DND-41 (cell line): ENCODE measurements at regions not wholly inside any gene's neighbourhood (a gene's known extent, or its start where the extent isn't known, plus 50 kb on each side); places are given as distances from the start of the nearest gene placed in this dataset.

ENCODE experiments used
- ATAC-seq: fragments of 200-7000 bp; cut with Tn5 transposase; 3 replicates; pipeline ENCODE4 v1.9.1; 2021; ENCODE audit warnings: low read depth; ENCODE audit not compliant: insufficient read depth
- DNase-seq: peaks from one replicate; pipeline ENCODE4 v3.0.0-alpha.2; 2020
- H2AFZ ChIP-seq: 2 replicates; pipeline ENCODE4 v1.6.0; 2012; ENCODE audit warnings: low read depth, low read length
- H3K27ac ChIP-seq: 2 replicates; pipeline ENCODE4 v1.5.1; 2012; ENCODE audit warnings: low read length, inconsistent platforms
- H3K27me3 ChIP-seq: fragments of 200-600 bp; sonication (generic); 2 replicates; pipeline ENCODE4 v1.6.0; 2012; ENCODE audit warnings: low read length, mild to moderate bottlenecking, inconsistent platforms; ENCODE audit not compliant: insufficient read depth, poor library complexity
- H3K36me3 ChIP-seq: 2 replicates; pipeline ENCODE4 v1.5.1; 2012; ENCODE audit warnings: low read length, inconsistent platforms; ENCODE audit not compliant: insufficient read depth
- H3K4me1 ChIP-seq: 2 replicates; pipeline ENCODE4 v1.5.1; 2012; ENCODE audit warnings: mild to moderate bottlenecking, low read length; ENCODE audit not compliant: insufficient read depth
- H3K4me2 ChIP-seq: 2 replicates; pipeline ENCODE4 v1.6.0; 2012; ENCODE audit warnings: mild to moderate bottlenecking, moderate library complexity, low read length, inconsistent platforms; ENCODE audit not compliant: insufficient read depth
- H3K4me3 ChIP-seq, 2 experiments: fragments of 200-600 bp in 1 of 2; shearing (Covaris generic) in 1 of 2; 2 replicates each; pipeline ENCODE4 v1.5.1; 2012 to 2016; ENCODE audit warnings: inconsistent platforms in 2 of 2, low read length in 2 of 2, mild to moderate bottlenecking in 2 of 2, low read depth in 1 of 2, moderate library complexity in 1 of 2
- H3K79me2 ChIP-seq: 2 replicates; pipeline ENCODE4 v1.6.0; 2012; ENCODE audit warnings: low read length, inconsistent platforms; ENCODE audit not compliant: insufficient read depth
- H3K9ac ChIP-seq: 2 replicates; pipeline ENCODE4 v1.6.0; 2012; ENCODE audit warnings: low read depth, mild to moderate bottlenecking, inconsistent platforms, low read length, moderate library complexity
- H3K9me3 ChIP-seq: 2 replicates; pipeline ENCODE4 v1.5.1; 2012; ENCODE audit warnings: low read length, moderate library complexity, mild to moderate bottlenecking, inconsistent platforms; ENCODE audit not compliant: insufficient read depth, severe bottlenecking
- H4K20me1 ChIP-seq: 2 replicates; pipeline ENCODE4 v1.6.0; 2012; ENCODE audit warnings: low read length; ENCODE audit not compliant: insufficient read depth
- EZH2 ChIP-seq: IDR thresholded peaks from 3 replicates; pipeline ENCODE4 v1.6.1; 2012; ENCODE audit warnings: borderline replicate concordance, low read depth, mild to moderate bottlenecking, moderate library complexity, low read length, inconsistent platforms; ENCODE audit not compliant: severe bottlenecking
- TF ChIP-seq, protein P1 (sequence below): IDR thresholded peaks from 2 replicates; pipeline ENCODE4 v1.5.1; 2012; ENCODE audit warnings: borderline replicate concordance, low read length, moderate library complexity, mild to moderate bottlenecking; ENCODE audit not compliant: poor library complexity, severe bottlenecking; ENCODE audit errors: extremely low read depth

- Histone ChIP-seq H3K27me3 (peaks cover 2% of the 10 kb centered on the region), H3K4me2 (no peak overlapping the region), H3K4me1 (no peaks in the 10 kb centered on the region), H3K79me2 (no peaks in the 10 kb centered on the region), H3K36me3 (no peaks in the 10 kb centered on the region), H4K20me1 (no peaks in the 10 kb centered on the region), H3K4me3 (no peak overlapping the region), H3K9ac (no peak overlapping the region), H2AFZ (no peak overlapping the region), H3K27ac (no peak overlapping the region), H3K9me3 (no peaks in the 10 kb centered on the region)
- DNase-seq: no peak
- ATAC-seq: no peak
- TF ChIP-seq, protein P1, sequence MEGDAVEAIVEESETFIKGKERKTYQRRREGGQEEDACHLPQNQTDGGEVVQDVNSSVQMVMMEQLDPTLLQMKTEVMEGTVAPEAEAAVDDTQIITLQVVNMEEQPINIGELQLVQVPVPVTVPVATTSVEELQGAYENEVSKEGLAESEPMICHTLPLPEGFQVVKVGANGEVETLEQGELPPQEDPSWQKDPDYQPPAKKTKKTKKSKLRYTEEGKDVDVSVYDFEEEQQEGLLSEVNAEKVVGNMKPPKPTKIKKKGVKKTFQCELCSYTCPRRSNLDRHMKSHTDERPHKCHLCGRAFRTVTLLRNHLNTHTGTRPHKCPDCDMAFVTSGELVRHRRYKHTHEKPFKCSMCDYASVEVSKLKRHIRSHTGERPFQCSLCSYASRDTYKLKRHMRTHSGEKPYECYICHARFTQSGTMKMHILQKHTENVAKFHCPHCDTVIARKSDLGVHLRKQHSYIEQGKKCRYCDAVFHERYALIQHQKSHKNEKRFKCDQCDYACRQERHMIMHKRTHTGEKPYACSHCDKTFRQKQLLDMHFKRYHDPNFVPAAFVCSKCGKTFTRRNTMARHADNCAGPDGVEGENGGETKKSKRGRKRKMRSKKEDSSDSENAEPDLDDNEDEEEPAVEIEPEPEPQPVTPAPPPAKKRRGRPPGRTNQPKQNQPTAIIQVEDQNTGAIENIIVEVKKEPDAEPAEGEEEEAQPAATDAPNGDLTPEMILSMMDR: no peak
- TF ChIP-seq EZH2: no peak
Measured at GRCh38 chr17:51385208-51385607, 124.9 kb downstream of the UTP18 start.

- Histone ChIP-seq H3K9me3 (no peaks in the 10 kb centered on the region), H2AFZ (no peak overlapping the region), H3K4me1 (no peaks in the 10 kb centered on the region), H3K79me2 (no peaks in the 10 kb centered on the region), H3K4me3 (no peak overlapping the region), H4K20me1 (no peaks in the 10 kb centered on the region), H3K27me3 (peaks cover 7% of the 10 kb centered on the region), H3K36me3 (no peaks in the 10 kb centered on the region), H3K4me2 (no peak overlapping the region), H3K9ac (no peak overlapping the region), H3K27ac (no peak overlapping the region)
- TF ChIP-seq EZH2: no peak
- TF ChIP-seq, protein P1: no peak
- ATAC-seq (no peak), DNase-seq (no peak)
Measured at GRCh38 chr17:51387582-51387981, 127.2 kb downstream of the UTP18 start.

GRCh38 chr17:51387986-51388385, 127.6 kb downstream of the UTP18 start:
- Histone ChIP-seq H3K27me3 (peaks cover 7% of the 10 kb centered on the region), H3K79me2 (no peaks in the 10 kb centered on the region), H3K4me1 (no peaks in the 10 kb centered on the region), H3K36me3 (no peaks in the 10 kb centered on the region), H3K4me2 (no peak overlapping the region), H3K9me3 (no peaks in the 10 kb centered on the region), H2AFZ (no peak overlapping the region), H3K27ac (no peak overlapping the region), H3K4me3 (no peak overlapping the region), H4K20me1 (no peaks in the 10 kb centered on the region), H3K9ac (no peak overlapping the region)
- DNase-seq (no peak), ATAC-seq (no peak)
- TF ChIP-seq, protein P1: no peak
- TF ChIP-seq EZH2: no peak

DNA sequence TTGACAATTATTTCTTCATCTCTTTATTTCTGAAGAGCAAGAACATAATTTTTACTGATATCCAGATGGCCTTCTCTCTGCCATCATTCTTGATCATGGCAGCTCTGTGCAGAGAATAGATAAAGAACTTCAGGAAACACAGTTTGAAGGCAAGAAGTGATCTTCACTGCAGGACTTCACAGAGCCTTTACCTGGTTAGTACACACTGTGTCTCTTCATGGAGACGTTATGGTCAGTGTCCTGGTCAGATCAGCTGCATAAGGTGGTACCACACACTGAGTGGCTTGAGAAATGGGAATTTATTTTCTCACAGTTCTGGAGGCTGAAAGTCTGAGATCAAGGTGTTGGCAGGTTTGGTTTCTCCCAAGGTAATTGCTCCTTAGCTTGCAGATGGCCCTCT, 129.5 kb downstream of the UTP18 start:
- H3K27me3 ChIP-seq: peaks cover 7% of the 10 kb centered on the region
- no peak for DNase-seq
- H3K36me3 ChIP-seq: no peaks in the 10 kb centered on the region
- no peaks in the 10 kb centered on the region for H3K9me3 ChIP-seq
- TF ChIP-seq, protein P1: no peak
- no peak for TF ChIP-seq EZH2
- no peaks in the 10 kb centered on the region for H3K79me2 ChIP-seq
- H2AFZ ChIP-seq: no peak overlapping the region
- no peak for ATAC-seq
- no peak overlapping the region for H3K9ac ChIP-seq
- no peaks in the 10 kb centered on the region for H3K4me1 ChIP-seq
- H3K4me3 ChIP-seq: no peak overlapping the region
- no peaks in the 10 kb centered on the region for H4K20me1 ChIP-seq
- no peak overlapping the region for H3K27ac ChIP-seq
- H3K4me2 ChIP-seq: no peak overlapping the region
